HG02973 (cell line): ENCODE measurements at regions not wholly inside any gene's neighbourhood (a gene's known extent, or its start where the extent isn't known, plus 50 kb on each side); places are given as distances from the start of the nearest gene placed in this dataset.
"Not testable (repeated sequence)": the region's sequence is repeated elsewhere in the genome, so short reads cannot be mapped to it uniquely, and the experiment has no call there.

ENCODE experiments used
- ATAC-seq: cut with Tn5 transposase; IDR thresholded peaks from one replicate; pipeline ENCODE4 v1.9.1; 2021; ENCODE audit warnings: moderate library complexity; ENCODE audit not compliant: unreplicated experiment

DNA sequence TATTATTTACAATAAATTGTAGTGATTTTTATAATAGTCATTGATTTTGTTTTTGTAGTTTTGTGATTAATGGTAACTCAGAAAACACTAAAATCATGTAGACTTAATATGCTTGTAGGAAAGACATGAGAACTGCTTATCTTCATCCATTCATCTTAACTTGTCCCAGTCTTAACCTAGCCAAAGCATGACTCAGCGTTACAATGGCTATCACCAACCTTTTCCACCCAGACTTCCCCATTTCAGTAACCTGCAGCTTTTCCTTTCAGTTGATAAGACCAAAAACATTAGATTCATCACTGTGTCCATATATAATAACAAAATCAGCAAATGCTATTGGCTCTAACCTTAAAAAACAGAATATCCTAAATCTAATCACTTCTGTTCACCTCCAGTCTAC is 106.2 kb upstream of the KLF8 start:
- ATAC-seq = no peak

DNA sequence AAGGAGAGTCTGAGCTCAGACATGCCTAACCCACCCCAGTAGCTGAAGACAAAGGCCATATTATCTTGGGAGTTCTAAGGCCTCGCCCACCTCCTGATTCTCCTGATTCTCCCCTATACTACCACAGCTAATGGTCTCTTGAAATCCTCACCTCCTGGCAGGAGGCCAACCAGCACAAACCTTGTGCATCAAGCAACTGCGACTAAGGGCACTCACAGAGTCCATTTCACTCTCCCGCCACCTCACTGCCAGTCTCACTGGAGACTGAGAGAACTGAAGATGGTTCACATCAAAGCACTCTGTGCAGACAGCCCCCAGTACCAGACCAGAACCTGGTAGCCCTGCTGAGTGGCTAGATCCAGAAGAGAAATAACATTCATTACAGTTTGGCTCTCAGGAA is 102.1 kb upstream of the KLF8 start:
- no peak for ATAC-seq

DNA sequence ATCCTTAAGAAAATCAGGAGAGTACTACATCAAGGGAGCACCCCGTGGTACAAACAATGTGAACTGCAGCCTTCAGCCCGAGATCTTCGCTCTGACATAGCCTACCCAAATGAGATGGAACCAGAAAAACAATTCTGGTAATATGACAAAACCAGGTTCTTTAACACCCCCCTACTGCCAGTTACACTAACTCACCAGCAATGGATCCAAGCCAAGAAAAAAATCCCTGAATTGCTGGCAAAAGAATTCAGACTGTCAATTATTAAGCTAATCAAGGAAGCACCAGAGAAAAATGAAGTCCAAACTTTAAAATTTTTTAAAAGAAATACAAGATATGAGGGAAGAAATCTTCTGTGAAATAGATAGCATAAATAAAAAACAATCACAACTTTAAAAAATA is 101.7 kb upstream of the KLF8 start:
- no peak for ATAC-seq

DNA sequence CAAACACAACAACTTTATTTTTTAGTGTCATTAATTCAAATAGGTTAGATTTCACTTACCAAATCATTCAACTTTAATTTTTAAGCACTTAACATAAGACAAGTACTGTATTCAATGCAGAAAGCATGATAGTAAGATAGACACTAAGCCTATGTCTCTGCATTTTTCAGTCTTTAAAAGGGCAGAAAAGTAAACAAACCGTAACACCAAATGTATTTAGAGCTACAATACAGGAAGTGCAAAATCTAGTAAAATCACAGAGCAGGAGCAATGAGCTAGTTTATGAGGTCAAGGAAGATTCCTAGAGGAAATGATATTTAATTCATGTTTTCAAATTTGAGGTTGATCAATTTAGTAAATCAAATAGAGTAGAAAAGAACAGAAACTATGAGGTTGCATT is 68.0 kb upstream of the KLF8 start:
- ATAC-seq = not testable (repeated sequence)
